ENCODE measurements at regions not wholly inside any gene's neighbourhood (a gene's known extent, or its start where the extent isn't known, plus 50 kb on each side); places are given as distances from the start of the nearest gene placed in this dataset.
"Not testable (repeated sequence)": the region's sequence is repeated elsewhere in the genome, so short reads cannot be mapped to it uniquely, and the experiment has no call there.

DNA sequence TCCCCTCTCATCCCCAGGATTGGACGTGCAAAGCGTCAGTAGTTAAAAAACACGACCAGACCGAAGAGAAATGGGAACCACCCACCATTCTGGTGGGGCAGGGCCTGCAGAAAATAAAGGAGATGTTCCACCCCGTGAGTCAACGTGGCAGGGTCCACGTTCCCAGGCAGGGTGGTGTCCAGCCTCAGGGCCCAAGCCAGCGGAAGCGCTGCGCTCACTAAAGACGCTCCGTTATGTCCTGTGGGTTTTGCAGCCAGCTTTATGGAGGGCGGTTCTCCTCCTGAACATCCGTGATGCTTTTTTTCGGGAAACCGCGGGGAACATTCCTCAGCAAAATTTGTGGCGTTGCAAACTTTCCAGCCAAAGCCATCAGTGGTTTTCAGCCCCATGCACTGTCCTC lies 93.4 kb upstream of the SHOX start:
- DNase-seq (ENCODE audit: low read depth, low spot score) = no peak

DNA sequence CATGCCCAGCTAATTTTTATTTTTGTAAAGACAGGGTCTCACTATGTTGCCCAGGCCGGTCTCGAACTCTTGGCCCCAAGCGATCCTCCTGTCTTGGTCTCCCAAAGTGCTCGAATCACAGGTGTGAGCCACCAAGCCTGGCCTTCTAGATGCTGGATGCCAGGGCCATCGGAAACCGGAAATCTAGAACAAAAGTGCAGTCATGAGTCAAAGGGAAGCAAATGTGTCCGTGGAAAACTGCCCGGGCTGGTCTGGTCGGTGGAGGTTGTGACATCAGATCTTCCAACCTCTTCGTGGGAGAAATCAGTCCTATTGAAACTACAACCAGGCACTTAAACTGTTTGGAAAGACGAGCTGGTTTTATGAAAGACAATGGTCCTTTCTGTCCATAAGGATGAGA lies 92.3 kb upstream of the SHOX start:
- no peak for DNase-seq (ENCODE audit: low read depth, low spot score)
- H3K4me3 ChIP-seq (ENCODE audit: low read length) = no peak overlapping the region

More for the DNA sequence above, 93.4 kb upstream of the SHOX start:
- no peak overlapping the region for H3K4me3 ChIP-seq (ENCODE audit: low read length)

DNA sequence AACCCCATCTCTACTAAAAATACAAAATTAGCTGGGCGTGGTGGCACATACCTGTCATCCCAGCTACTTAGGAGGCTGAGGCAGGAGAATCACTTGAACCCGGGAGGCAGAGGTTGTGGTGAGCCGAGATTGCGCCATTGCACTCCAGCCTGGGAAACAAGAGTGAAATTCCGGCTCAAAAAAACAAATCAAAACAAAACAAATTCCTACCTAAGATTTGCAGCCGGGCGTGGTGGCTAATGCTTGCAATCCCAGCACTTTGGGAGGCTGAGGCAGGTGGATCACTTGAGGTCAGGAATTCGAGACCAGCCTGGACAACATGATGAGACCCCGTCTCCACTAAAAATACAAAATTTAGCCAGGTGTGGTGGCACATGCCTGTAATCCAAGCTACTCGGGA lies 89.6 kb upstream of the SHOX start:
- H3K4me3 ChIP-seq (ENCODE audit: low read length); DNase-seq (ENCODE audit: low read depth, low spot score): not testable (repeated sequence)

DNA sequence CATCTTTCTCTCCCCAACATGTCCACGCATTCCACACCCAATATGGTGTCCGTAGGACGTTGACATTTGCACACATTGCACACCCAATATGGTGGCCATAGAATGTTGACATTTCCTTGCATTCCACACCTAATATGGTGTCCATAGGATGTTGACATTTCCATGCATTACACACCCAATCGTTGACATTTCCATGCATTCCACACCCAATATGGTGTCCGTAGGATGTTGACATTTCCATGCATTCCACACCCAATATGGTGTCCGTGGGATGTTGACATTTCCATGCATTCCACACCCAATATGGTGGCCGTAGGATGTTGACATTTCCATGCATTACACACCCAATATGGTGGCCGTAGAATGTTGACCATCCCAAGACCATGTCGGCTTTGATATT lies 88.4 kb upstream of the SHOX start:
- no peak for DNase-seq (ENCODE audit: low read depth, low spot score)
- H3K4me3 ChIP-seq (ENCODE audit: low read length) = no peak overlapping the region

DNA sequence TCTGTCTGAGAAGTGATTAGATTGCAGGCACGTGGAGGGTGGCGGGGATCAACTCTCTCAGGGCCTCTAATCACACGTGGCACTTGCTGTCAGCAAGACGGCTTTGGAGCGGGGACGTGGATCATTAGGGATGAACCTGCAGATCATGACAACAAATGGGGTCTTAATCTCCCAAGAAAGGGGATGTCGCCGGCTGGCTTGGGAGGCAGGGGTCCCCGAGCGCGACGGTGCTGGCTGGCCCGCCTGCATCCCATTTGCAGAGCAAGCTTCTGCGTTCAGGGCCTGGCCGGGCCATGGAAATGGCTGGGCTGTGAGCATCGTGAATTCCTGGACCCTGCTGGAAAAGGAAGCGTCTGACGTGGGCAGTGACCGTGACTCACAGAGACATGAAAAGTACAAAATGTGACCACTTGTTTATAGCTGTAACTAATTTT lies 85.1 kb upstream of the SHOX start:
- no peak for DNase-seq (ENCODE audit: low read depth, low spot score)
- no peak overlapping the region for H3K4me3 ChIP-seq (ENCODE audit: low read length)

DNA sequence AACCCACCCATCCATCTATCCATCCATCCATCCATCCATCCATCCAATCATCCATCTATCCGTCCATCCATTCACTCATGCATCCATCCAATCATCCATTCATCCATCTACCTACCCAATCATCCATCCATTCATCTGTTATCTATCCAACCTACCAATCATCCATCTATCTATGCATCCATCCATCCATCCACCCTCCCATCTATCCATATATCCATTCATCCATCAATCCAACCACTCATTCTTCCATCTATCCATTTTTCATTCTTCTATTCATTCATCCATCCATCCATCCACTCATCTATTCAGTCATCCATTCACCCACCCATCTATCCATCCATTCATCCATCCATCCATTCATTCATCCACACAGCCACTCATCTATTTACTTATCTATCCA lies 80.1 kb upstream of the SHOX start:
- no peak overlapping the region for H3K4me3 ChIP-seq (ENCODE audit: low read length)
- DNase-seq (ENCODE audit: low read depth, low spot score) = no peak

DNA sequence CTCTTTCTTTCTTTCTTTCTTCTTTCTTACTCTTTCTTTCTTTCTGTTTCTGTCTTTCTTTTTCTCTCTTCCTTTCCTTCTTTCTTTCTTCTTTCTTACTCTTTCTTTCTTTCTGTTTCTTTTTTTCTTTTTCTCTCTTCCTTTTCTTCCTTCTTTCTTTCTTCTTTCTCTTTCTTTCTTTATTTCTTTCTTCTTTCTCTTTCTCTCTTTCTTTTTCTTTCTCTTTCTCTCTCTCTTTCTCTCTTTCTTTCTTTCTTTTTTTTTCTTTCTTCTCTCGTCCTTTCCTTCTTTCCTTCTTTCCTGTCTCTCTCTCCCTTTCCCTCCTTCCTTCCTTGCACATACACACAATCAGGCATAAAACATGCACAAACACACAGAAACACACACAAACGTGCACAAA lies 79.3 kb upstream of the SHOX start:
- H3K4me3 ChIP-seq (ENCODE audit: low read length) = no peak overlapping the region
- DNase-seq (ENCODE audit: low read depth, low spot score) = no peak

DNA sequence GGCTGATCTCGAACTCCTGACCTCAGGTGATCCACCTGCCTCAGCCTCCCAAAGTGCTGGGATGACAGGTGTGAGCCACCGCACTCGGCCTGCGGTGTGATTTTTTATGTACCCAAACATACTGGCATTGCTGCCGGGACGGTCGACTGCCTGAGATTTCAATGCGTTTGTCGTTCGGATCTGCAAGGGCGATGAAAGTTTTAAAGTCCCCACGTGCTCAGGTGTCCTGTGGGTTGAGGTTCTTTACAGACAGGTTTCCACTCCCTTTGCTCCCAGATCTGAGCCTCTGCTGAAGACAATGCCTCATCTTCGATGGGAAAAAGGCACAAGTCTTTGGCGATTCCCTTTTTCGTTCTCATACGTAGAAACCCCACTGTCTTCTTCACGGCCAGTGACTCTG lies 78.1 kb upstream of the SHOX start:
- H3K4me3 ChIP-seq (ENCODE audit: low read length) = no peak overlapping the region
- DNase-seq (ENCODE audit: low read depth, low spot score) = no peak

DNA sequence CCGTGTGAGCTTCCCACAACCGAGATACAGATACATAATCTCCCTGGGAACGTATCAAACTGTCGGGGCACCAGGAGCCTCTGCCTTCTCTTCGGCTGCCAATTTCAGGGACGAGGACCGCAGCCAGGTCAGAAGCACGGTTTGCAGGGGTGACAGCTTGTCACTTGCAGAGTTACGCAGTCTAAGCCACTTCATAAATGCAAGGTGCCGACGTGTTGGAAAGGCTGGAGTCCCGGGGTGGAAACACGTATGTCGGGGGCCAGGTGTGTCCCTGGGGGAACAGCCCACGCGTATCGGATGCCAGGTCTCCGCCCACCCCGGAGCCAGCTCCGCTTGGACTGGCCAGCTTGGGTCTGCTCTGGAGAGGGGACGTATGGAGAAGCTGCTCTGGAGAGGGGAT lies 76.3 kb upstream of the SHOX start:
- no peak for DNase-seq (ENCODE audit: low read depth, low spot score)
- H3K4me3 ChIP-seq (ENCODE audit: low read length) = no peak overlapping the region

DNA sequence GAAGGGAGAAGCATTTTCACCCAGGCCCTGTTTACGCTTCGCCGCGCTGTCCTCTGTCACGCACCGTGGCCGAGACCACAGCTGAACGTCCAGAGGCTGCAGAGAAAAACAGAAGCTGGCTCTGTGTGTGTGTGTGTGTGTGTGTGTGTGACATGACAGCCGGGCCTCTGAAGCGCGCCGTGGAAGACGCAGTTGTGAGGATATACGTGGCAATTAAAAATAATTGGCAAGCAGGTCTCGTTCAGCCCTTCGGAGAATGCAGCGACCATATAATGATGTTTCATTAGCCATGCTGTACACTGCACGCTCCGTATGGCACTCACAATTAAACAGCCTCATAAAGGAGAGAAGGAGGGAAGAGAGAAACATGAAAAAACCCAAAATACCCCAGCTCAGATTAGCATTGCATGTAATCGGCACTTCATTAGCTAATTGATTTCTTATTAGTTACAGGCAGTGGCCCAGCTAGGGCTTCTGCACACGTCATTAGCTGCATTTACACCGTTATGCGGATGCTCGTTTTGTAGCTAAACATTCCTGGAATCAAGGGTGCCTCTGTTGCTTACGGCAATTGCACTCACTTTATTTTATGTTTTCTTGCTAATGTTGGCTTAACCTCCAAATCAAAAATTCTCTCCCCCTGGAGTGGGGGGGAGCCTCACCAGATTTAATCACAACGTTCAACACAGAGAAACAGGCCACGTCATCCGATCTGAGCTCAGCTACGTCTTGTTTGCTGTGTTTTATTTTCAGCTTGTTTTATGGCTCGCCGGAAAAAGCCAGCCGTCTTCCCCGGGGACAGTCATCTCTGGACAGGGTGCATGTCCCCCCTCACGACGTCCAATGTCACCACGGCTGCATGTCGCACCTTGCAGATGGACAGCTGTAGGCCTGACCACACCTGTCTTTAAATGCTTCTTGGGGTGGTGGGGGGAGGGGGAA lies 74.6 kb upstream of the SHOX start:
- DNase-seq (ENCODE audit: low read depth, low spot score) = no peak
- no peak overlapping the region for H3K4me3 ChIP-seq (ENCODE audit: low read length)

DNA sequence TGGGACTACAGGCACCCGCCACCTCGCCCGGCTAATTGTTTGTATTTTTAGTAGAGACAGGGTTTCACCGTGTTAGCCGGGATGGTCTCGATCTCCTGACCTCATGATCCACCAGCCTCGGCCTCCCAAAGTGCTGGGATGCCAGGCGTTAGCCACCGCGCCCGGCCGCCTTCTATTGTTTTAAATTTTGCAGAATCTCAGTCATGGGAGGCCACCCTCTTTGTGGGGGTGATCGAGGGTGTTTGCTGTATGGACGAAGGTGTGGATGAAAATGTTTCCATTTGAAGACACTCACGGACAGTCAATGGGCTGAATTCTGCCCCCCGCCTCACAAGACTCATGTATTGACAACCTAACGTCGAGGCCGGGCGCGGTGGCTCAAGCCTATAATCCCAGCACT lies 73.0 kb upstream of the SHOX start:
- not testable (repeated sequence) for DNase-seq (ENCODE audit: low read depth, low spot score); H3K4me3 ChIP-seq (ENCODE audit: low read length)

DNA sequence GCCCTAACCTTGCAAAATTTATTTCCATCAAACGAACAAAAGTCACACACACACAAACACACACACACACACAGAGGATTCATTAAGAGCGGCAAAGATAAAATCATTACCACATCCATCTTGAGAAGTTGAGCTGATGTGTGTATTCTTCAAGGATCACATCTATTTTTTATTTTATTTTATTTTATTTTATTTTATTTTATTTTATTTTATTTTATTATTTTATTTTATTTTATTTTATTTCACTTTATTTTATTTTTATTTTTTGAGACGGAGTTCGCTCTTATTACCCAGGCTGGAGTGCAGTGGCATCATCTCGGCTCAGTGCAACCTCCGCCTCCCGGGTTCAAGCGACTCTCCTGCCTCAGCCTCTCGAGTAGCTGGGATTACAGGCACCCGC lies 71.3 kb upstream of the SHOX start:
- not testable (repeated sequence) for DNase-seq (ENCODE audit: low read depth, low spot score); H3K4me3 ChIP-seq (ENCODE audit: low read length)

DNA sequence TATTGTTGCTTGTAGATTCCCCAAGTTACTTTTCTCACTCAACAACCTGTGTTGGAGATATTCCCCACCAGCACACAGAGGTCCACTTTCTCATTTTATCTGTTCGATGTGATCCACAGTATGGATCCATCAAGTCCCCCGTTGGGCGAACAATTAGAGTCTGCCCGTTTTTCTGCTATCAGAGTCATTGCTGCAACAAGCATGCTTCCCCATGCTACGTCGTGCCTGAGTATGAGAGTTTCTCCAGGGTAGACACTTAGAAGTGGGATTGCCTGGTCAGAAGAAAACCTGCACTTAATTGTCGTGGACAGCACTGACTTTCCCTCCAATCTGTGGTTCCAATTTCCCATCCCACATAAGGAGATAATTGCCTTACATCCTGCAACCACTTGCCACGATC lies 62.7 kb upstream of the SHOX start:
- no peak overlapping the region for H3K4me3 ChIP-seq (ENCODE audit: low read length)
- no peak for DNase-seq (ENCODE audit: low read depth, low spot score)

DNA sequence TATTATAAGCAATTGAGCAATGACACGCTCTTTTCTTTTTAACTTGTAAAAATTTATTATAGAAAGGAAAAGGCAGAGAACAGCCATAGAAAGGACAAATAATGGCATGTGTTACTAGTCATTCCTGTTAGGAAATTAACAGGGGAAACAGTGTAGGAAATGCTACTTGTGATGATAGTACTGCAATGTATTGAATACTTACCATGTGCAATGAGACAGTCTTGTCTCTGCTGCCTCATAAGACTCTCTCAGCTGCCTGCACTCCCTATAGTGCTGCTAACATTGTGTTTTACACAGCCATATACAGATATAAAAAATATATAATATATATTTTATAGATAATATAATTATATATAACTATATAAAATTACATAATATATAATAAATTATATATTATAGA lies 62.3 kb upstream of the SHOX start:
- no peak overlapping the region for H3K4me3 ChIP-seq (ENCODE audit: low read length)
- no peak for DNase-seq (ENCODE audit: low read depth, low spot score)

DNA sequence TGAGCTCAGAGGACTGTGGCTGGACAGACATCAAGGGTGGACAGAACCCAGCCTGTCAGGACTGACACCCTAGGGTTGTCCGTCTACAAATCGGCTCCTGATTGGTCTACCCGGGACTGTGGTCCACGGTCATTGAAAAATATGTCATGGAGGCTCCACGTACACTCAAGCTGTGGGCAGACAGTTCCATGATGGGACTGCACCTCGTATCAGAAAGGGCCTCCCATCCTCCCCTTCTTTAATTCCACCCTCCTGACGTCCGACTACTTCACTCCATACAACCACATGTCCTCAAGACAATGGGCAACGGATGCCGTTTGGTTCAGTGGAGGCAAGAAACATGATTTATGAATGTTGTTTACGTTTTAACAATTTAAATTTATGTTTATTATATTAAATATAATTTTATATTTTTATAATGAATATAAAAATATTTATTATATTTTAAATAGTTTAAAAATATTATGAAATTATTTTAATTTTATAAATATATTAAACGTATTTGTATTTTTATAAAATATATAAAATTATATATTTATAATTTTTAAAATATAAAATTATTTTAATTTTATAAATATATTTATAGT lies 58.0 kb upstream of the SHOX start:
- no peak for DNase-seq (ENCODE audit: low read depth, low spot score)
- no peak overlapping the region for H3K4me3 ChIP-seq (ENCODE audit: low read length)

DNA sequence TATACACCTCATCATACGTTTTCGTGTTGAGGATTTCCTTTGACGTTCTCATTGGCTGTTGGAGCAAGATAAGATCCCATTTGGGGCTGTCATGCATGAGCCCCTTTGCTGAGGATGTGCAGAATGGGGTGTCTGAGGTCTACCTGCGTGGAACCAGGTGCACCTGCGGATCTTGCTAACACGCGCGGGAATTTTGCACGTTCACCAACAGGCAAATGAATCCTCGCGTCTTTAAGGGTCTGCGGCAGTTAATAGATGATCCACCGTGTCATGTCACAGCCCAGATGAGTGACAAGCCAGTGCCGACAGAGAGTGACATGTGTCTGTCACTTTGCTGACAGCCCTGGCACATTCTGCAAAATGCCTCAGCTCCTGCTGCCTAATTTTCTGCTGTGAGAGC lies 56.3 kb upstream of the SHOX start:
- no peak for DNase-seq (ENCODE audit: low read depth, low spot score)
- no peak overlapping the region for H3K4me3 ChIP-seq (ENCODE audit: low read length)

DNA sequence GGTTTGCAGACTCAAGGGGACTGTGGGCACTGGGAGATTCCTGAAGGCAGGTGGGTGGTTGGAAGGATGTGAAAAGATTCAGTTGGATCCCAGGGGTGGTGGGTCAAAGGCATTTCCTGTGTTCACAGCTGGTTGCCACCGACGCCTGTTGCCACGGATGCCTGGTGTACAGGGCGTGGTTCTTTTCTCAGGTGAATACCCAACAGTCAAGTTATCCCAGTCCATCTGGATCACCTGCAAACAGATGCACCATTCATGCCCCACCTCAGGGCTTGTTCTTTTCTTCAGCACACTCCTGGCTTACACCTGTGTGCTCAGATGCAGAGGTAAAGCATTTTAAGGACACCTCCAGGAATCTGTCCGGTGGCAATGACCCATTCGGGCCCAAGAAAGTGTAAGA lies 55.8 kb upstream of the SHOX start:
- no peak overlapping the region for H3K4me3 ChIP-seq (ENCODE audit: low read length)
- no peak for DNase-seq (ENCODE audit: low read depth, low spot score)

DNA sequence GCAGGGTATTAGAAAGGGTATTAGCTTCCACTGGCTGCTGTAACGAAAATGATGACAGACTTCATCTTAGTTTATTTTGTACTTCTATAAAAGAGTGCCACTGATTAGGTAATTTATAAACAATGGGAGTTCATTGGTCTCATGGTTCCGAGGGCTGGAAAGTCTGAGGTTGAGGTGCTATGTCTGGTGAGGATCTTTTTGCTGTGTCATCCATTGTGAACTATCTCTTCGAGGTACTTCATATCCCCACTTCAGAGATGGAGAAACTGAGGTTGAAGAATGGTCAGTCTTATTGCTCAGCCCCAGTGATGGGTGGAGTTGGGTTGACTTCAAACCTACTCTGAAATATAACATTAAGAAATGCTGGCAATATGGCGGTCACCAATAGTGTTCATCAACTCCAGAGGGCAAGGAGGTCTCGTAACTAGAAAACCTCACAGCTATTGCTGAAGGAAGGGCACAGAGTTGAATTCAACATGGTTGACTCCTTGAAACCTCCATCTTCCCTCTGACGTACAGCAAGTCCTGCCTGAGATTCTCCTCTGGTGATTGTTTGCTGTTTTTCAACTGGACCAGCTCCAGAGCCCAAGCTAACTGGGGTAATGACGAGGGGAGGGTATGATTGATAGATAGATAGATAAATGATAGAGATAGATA lies 53.6 kb upstream of the SHOX start:
- no peak for DNase-seq (ENCODE audit: low read depth, low spot score)
- no peak overlapping the region for H3K4me3 ChIP-seq (ENCODE audit: low read length)

DNA sequence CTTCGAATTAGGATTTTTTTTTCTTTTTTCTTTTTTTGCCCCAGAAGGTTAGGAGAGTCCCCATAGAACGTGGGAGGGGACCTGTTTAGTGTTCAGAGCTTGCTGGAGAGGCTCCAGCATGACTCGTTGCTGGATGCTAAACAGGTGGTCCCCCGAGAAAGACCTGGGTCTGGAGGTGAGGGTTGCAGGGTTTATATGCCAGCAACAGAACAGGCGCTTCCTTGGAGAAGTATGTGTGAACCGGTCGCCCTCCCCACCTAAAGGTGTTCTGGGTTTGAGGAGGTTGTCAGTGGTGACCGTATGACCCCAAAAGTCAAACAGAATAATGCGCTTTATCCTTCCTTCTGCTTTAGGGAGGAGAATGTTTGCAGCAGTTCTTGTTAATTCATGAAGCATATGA lies 52.1 kb upstream of the SHOX start:
- no peak overlapping the region for H3K4me3 ChIP-seq (ENCODE audit: low read length)
- DNase-seq (ENCODE audit: low read depth, low spot score) = no peak

DNA sequence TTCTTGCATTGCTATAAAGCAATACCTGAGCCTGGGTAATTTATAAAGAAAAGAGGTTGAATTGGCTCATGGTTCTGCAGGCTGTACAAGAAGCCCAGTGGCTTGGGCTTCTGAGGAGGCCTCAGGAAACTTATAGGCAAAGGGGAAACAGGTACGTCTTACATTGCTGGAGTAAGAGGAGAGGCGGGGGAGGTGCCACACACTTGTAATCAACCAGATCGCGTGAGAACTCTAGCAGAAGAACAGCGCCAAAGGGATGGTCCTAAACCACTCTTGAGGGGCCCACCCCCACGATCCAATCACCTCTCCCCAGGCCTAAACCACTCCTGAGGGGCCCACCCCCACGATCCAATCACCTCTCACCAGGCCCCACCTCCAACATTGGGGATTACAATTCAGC lies 50.6 kb upstream of the SHOX start:
- H3K4me3 ChIP-seq (ENCODE audit: low read length) = no peak overlapping the region
- no peak for DNase-seq (ENCODE audit: low read depth, low spot score)
